ENCODE measurements at regions not wholly inside any gene's neighbourhood (a gene's known extent, or its start where the extent isn't known, plus 50 kb on each side); places are given as distances from the start of the nearest gene placed in this dataset.

- no peak for TF ChIP-seq MAX (IDR thresholded peaks at IDR 0.05)
- TF ChIP-seq FOXK1 (CRISPR knock-in tag; IDR thresholded peaks at IDR 0.05; ENCODE audit: borderline replicate concordance, low read depth), result no peak
- TF ChIP-seq KLF9 (CRISPR knock-in tag; IDR thresholded peaks at IDR 0.05; ENCODE audit: low read depth), result no peak
- TF ChIP-seq YEATS2 (CRISPR knock-in tag; IDR thresholded peaks at IDR 0.05; ENCODE audit: borderline replicate concordance), result no peak
- TF ChIP-seq TRAFD1 (CRISPR knock-in tag; IDR thresholded peaks at IDR 0.05; ENCODE audit: borderline replicate concordance), result no peak
- TF ChIP-seq RXRA (CRISPR knock-in tag; IDR thresholded peaks at IDR 0.05), result no peak
- no peak for TF ChIP-seq ZNF772 (CRISPR knock-in tag; IDR thresholded peaks at IDR 0.05)
Observed at GRCh38 chr4:115844180-115844579, 730.8 kb upstream of the NDST4 start.

Data from HepG2 (cell line).